Small intestine (tissue), 7 donors: ENCODE measurements at regions not wholly inside any gene's neighbourhood (a gene's known extent, or its start where the extent isn't known, plus 50 kb on each side); places are given as distances from the start of the nearest gene placed in this dataset.

Experiments used
- DNase-seq, 2 donors: peaks; one replicate each; pipeline versions ENCODE4 v3.0.0 to v3.0.0-alpha.2; 2013
- FAIRE-seq: peaks from 2 replicates; lab custom pipeline; 2012; peaks lifted over from hg19 to GRCh38; lab: Jason Lieb, UNC
- H3K27ac ChIP-seq, 3 donors: one replicate each; pipeline ENCODE4 v1.5.1; 2013; ENCODE audit warnings: low read length in 2 of 3, mild to moderate bottlenecking in 2 of 3, control low read depth in 1 of 3, inconsistent platforms in 1 of 3, low read depth in 1 of 3, moderate library complexity in 1 of 3
- H3K27me3 ChIP-seq, 3 donors: one replicate each; pipeline ENCODE4 v1.6.1; 2013; ENCODE audit warnings: low read length in 3 of 3, inconsistent platforms in 1 of 3; ENCODE audit not compliant: control insufficient read depth in 3 of 3, insufficient read depth in 3 of 3
- H3K36me3 ChIP-seq, 3 donors: one replicate each; pipeline ENCODE4 v1.6.1; 2013; ENCODE audit warnings: low read length in 3 of 3, inconsistent platforms in 1 of 3, low read depth in 1 of 3, mild to moderate bottlenecking in 1 of 3, moderate library complexity in 1 of 3; ENCODE audit not compliant: control insufficient read depth in 3 of 3, insufficient read depth in 2 of 3
- H3K4me1 ChIP-seq, 3 donors: one replicate each; pipeline ENCODE4 v1.6.1; 2013; ENCODE audit warnings: low read length in 2 of 3, inconsistent platforms in 1 of 3, low read depth in 1 of 3, mild to moderate bottlenecking in 1 of 3, moderate library complexity in 1 of 3; ENCODE audit not compliant: control insufficient read depth in 3 of 3, insufficient read depth in 2 of 3
- H3K4me3 ChIP-seq, 3 donors: one replicate each; pipeline ENCODE4 v1.5.1; 2013; ENCODE audit warnings: low read length in 3 of 3, control low read depth in 1 of 3, inconsistent platforms in 1 of 3, low read depth in 1 of 3, mild to moderate bottlenecking in 1 of 3, moderate library complexity in 1 of 3
- H3K9me3 ChIP-seq, 2 donors: one replicate each; pipeline ENCODE4 v1.6.1; 2013; ENCODE audit warnings: low read depth in 1 of 2, low read length in 1 of 2; ENCODE audit not compliant: control insufficient read depth in 2 of 2, insufficient read depth in 1 of 2
- WGBS, 3 donors: extraction: QIAGEN DNeasy Blood & Tissue Kit; methylation state at CpG; one replicate each; pipeline ENCODE4 v1.1.7; 2013; 5-methylcytosine and 5-hydroxymethylcytosine counted together
- donor health status: healthy with polysubstance abuse.
- donor health status: control.
- donor health status: control.
- donor health status: Bipolar disorder and iron deficiency.
- donor health status: healthy.

DNA sequence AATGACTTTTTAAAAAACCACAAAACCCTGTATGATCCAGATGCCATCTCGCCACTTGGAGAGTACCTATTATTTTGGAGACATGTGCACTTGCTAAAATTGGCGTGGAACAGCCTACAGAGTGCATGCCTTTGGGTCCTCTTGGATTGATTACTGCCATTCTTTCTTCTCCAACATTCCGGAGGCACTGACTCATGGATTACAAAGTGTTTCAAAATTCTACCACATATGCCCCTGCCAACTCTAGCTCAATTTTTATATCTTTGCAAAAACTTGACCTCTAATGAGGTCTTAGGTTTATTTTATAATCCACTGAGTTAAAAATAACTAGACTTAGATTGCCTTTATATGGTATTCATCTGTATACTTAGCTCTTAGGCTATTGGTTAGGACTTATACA, 55.8 kb upstream of the KIF5B start:
- 59 to 80% (median 77%) methylated on average over 3 of the region's 3 CpGs for WGBS, 3 donors
- Histone ChIP-seq H3K36me3 (no peaks in the 10 kb centered on the region), H3K9me3 (peaks cover 0 to 18% of the 10 kb centered on the region in 2 donors), H3K27ac (no peak overlapping the region), H3K4me1 (no peaks in the 10 kb centered on the region), H3K27me3 (peaks cover 0 to 3% (median 0%) of the 10 kb centered on the region in 3 donors), H3K4me3 (no peak overlapping the region)
- no peak for FAIRE-seq
- DNase-seq, result no peak

DNA sequence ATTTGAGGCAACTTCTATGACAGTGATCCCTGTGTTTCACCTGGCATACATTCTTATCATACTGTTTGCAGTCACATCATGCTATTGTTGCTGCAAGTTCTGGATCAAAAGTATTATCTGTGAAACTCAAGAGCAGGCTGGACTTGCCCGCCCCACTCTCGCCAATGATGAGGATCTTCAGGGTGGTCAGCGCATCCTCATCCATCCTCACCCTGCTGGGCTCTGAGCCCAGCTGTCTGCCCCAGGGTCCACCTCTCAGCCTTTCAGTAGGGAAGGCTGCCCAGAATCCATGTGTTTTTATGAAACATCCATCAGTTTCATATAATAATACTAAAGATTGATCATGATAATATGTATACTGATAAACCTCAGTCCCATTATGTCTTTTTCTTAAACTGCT, 55.4 kb upstream of the KIF5B start:
- FAIRE-seq, result no peak
- H3K27me3 ChIP-seq, result peaks cover 0 to 3% (median 0%) of the 10 kb centered on the region in 3 donors

DNA sequence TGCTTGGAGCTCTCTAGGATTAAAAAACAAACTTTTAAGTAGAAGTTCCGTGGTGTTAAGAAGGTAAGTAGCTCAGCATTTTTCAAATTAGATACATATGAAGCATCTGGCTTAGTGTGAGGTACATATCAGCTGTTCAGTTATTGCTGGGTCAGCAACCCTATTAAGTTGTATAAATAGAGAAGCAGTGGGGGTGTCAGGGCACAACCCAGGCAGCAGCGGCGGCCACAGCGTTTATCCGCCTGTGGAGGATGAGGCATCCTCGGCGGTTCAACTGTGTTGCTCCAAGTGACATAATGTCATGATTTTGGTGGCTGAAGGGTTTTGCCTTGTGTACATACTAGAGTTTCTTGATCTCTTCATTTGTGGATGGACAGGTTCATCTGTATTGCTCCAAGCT, 54.6 kb upstream of the KIF5B start:
- no peak for DNase-seq
- H3K27me3 ChIP-seq, result peaks cover 0 to 3% (median 0%) of the 10 kb centered on the region in 3 donors
- no peak overlapping the region for H3K27ac ChIP-seq
- H3K4me3 ChIP-seq, result no peak overlapping the region
- no peak for FAIRE-seq
- 93 to 96% (median 95%) methylated on average over 7 of the region's 7 CpGs for WGBS, 3 donors
- peaks cover 0 to 26% of the 10 kb centered on the region in 2 donors for H3K9me3 ChIP-seq
- H3K36me3 ChIP-seq, result no peaks in the 10 kb centered on the region
- no peaks in the 10 kb centered on the region for H3K4me1 ChIP-seq

More for the DNA sequence above, 55.4 kb upstream of the KIF5B start:
- DNase-seq, result no peak
- no peaks in the 10 kb centered on the region for H3K36me3 ChIP-seq
- WGBS, 3 donors, result 82 to 96% (median 96%) methylated on average over 3 of the region's 3 CpGs
- H3K4me1 ChIP-seq, result no peaks in the 10 kb centered on the region
- H3K4me3 ChIP-seq, result no peak overlapping the region
- H3K9me3 ChIP-seq, result peaks cover 0 to 21% of the 10 kb centered on the region in 2 donors
- no peak overlapping the region for H3K27ac ChIP-seq

DNA sequence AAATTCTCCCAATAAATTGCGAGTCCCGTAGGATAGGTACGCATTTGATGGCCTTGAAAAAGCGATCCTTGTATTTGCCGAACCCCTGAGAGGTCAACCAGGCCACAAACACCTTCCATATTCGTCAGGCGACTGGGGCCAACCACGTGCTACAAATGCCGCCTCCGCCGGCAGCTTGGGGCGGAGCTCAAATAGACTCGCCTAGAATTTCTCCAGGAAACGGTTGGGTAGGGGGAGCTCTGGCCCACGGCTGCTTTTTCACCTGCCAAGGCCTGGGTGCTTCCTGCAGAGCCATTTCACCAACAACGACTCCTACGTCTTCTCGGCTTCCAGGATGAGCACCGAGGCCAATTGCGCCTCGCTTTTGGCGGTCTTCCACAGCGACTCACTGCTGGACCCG, 53.4 kb upstream of the KIF5B start:
- Histone ChIP-seq H3K27ac (no peak overlapping the region), H3K36me3 (no peaks in the 10 kb centered on the region), H3K9me3 (peaks cover 0 to 25% of the 10 kb centered on the region in 2 donors), H3K4me1 (peaks cover 0 to 8% (median 2%) of the 10 kb centered on the region in 3 donors), H3K4me3 (no peak overlapping the region), H3K27me3 (no peaks in the 10 kb centered on the region)
- FAIRE-seq (no peak), DNase-seq (no peak)
- WGBS, 3 donors, result 91 to 94% (median 92%) methylated on average over 24 of the region's 24 CpGs
